ENCODE measurements at regions not wholly inside any gene's neighbourhood (a gene's known extent, or its start where the extent isn't known, plus 50 kb on each side); places are given as distances from the start of the nearest gene placed in this dataset.
"Not testable (repeated sequence)": the region's sequence is repeated elsewhere in the genome, so short reads cannot be mapped to it uniquely, and the experiment has no call there.

- H3K36me3 Mint-ChIP-seq = peaks cover 0 to 37% (median 4%) of the 10 kb centered on the region in 3 donors
- H3K27ac Mint-ChIP-seq, DNase-seq, POLR2A ChIA-PET, H3K27me3 Mint-ChIP-seq, H3K4me1 Mint-ChIP-seq, H3K4me3 Mint-ChIP-seq, ATAC-seq: not testable (repeated sequence)
- peaks cover 0 to 83% (median 37%) of the 10 kb centered on the region in 9 donors for H3K9me3 Mint-ChIP-seq
These were observed 142.2 kb upstream of the ZNF722 start for GRCh38 chr7:63856466-63856865.

- POLR2A ChIA-PET = no interaction called here
- Mint-ChIP-seq H3K27ac (no peak overlapping the region), H3K4me1 (no peaks in the 10 kb centered on the region), H3K27me3 (no peaks in the 10 kb centered on the region), H3K36me3 (peaks cover 0 to 38% (median under 1%) of the 10 kb centered on the region in 3 donors), H3K9me3 (peaks cover 25 to 88% (median 53%) of the 10 kb centered on the region in 9 donors), H3K4me3 (no peak overlapping the region)
- ATAC-seq = no peak
- no peak for DNase-seq
These were observed 131.5 kb upstream of the ZNF722 start for GRCh38 chr7:63867127-63867526.

GRCh38 chr7:63874242-63874641 lies 124.4 kb upstream of the ZNF722 start:
- Mint-ChIP-seq H3K36me3 (peaks cover 0 to 57% (median 22%) of the 10 kb centered on the region in 3 donors), H3K9me3 (peaks cover 0 to 85% (median 38%) of the 10 kb centered on the region in 9 donors)
- DNase-seq, H3K27ac Mint-ChIP-seq, H3K4me3 Mint-ChIP-seq, H3K4me1 Mint-ChIP-seq, H3K27me3 Mint-ChIP-seq, POLR2A ChIA-PET, ATAC-seq: not testable (repeated sequence)

GRCh38 chr7:63876707-63877322 lies 121.8 kb upstream of the ZNF722 start:
- Mint-ChIP-seq H3K9me3 (peaks cover 21 to 88% (median 54%) of the 10 kb centered on the region in 9 donors), H3K27me3 (peaks cover 0 to 1% (median 0%) of the 10 kb centered on the region in 5 donors), H3K4me1 (no peaks in the 10 kb centered on the region), H3K27ac (no peak overlapping the region), H3K36me3 (peaks cover 2 to 70% (median 30%) of the 10 kb centered on the region in 3 donors), H3K4me3 (no peak overlapping the region)
- POLR2A ChIA-PET = no interaction called here
- ATAC-seq = no peak
- DNase-seq = no peak

- DNase-seq (no peak), ATAC-seq (no peak)
- POLR2A ChIA-PET = no interaction called here
- H3K27ac Mint-ChIP-seq = no peak overlapping the region
- peaks cover 0 to 51% (median 9%) of the 10 kb centered on the region in 3 donors for H3K36me3 Mint-ChIP-seq
- peaks cover 0 to 90% (median 46%) of the 10 kb centered on the region in 9 donors for H3K9me3 Mint-ChIP-seq
- no peaks in the 10 kb centered on the region for H3K4me1 Mint-ChIP-seq
- no peak overlapping the region for H3K4me3 Mint-ChIP-seq
- H3K27me3 Mint-ChIP-seq = peaks cover 0 to 22% (median 2%) of the 10 kb centered on the region in 5 donors
These were observed 111.6 kb upstream of the ZNF722 start for GRCh38 chr7:63887031-63887430.

GRCh38 chr7:63899691-63900393 lies 98.8 kb upstream of the ZNF722 start:
- Mint-ChIP-seq H3K4me1 (peaks cover 4 to 17% (median 16%) of the 10 kb centered on the region in 4 donors), H3K27ac (peak overlapping the region; percentile 88 to 100 (median 98)), H3K9me3 (peaks cover 0 to 38% (median 11%) of the 10 kb centered on the region in 9 donors), H3K36me3 (peaks cover 3 to 13% (median 7%) of the 10 kb centered on the region in 3 donors), H3K27me3 (no peaks in the 10 kb centered on the region), H3K4me3 (peak overlapping the region; percentile 89 to 99 (median 96))
- ATAC-seq (peak; percentile 78 to 81), DNase-seq (peak in 9 of 10 donors; percentile 63 to 94 (median 85))
- POLR2A ChIA-PET = interaction anchor here (1.0 to 2.5 kb wide), 5 partner anchors 23 to 414 kb away, joined by 3 to 29 read pairs (median 6); partner anchors contain the start of gene ZNF736

GRCh38 chr7:63900394-63901203 lies 98.0 kb upstream of the ZNF722 start:
- POLR2A ChIA-PET = interaction anchor here (1.0 to 2.5 kb wide), 7 partner anchors 22 to 894 kb away, joined by 3 to 29 read pairs (median 6); partner anchors contain the start of genes ZNF138, ZNF680 and ZNF736
- ATAC-seq = peak; percentile 91 to 94
- peaks cover 0 to 38% (median 11%) of the 10 kb centered on the region in 9 donors for H3K9me3 Mint-ChIP-seq

GRCh38 chr7:63901204-63901506 lies 97.5 kb upstream of the ZNF722 start:
- peak in 4 of 10 donors; percentile 7 to 21 (median 14) for DNase-seq
- Mint-ChIP-seq H3K4me3 (peak overlapping the region; percentile 89 to 99 (median 96)), H3K4me1 (peaks cover 5 to 17% (median 16%) of the 10 kb centered on the region in 4 donors), H3K36me3 (peaks cover 14 to 19% (median 18%) of the 10 kb centered on the region in 3 donors), H3K27ac (peak overlapping the region in 5 of 10 donors; percentile 14 to 99 (median 97)), H3K9me3 (peaks cover 0 to 36% (median 11%) of the 10 kb centered on the region in 9 donors)
- POLR2A ChIA-PET = interaction anchor here (1.0 to 2.5 kb wide), 6 partner anchors 22 to 893 kb away, joined by 3 to 29 read pairs (median 7); partner anchors contain the start of genes ZNF138, ZNF680 and ZNF736
- H3K27me3 Mint-ChIP-seq, ATAC-seq: not testable (repeated sequence)

More at GRCh38 chr7:63900394-63901203, 98.0 kb upstream of the ZNF722 start:
- H3K27me3 Mint-ChIP-seq = no peaks in the 10 kb centered on the region
- peak; percentile 73 to 97 (median 92) for DNase-seq
- H3K4me3 Mint-ChIP-seq = peak overlapping the region; percentile 89 to 99 (median 96)
- H3K27ac Mint-ChIP-seq = peak overlapping the region; percentile 88 to 100 (median 98)
- H3K36me3 Mint-ChIP-seq = peaks cover 11 to 16% (median 15%) of the 10 kb centered on the region in 3 donors
- H3K4me1 Mint-ChIP-seq = peaks cover 4 to 17% (median 16%) of the 10 kb centered on the region in 4 donors

GRCh38 chr7:63918986-63919385 lies 79.7 kb upstream of the ZNF722 start:
- peaks cover 9 to 15% (median 15%) of the 10 kb centered on the region in 3 donors for H3K36me3 Mint-ChIP-seq
- H3K9me3 Mint-ChIP-seq = peaks cover 0 to 23% (median 10%) of the 10 kb centered on the region in 9 donors
- H3K27ac Mint-ChIP-seq = no peak overlapping the region
- H3K27me3 Mint-ChIP-seq = no peaks in the 10 kb centered on the region
- ATAC-seq = no peak
- no peak overlapping the region for H3K4me3 Mint-ChIP-seq
- POLR2A ChIA-PET = no interaction called here
- peaks cover 0 to 3% (median under 1%) of the 10 kb centered on the region in 4 donors for H3K4me1 Mint-ChIP-seq
- DNase-seq = no peak

GRCh38 chr7:63925262-63925625 lies 73.4 kb upstream of the ZNF722 start:
- Mint-ChIP-seq H3K27ac (peak overlapping the region; percentile 95 to 99 (median 98)), H3K4me1 (peaks cover 7 to 19% (median 15%) of the 10 kb centered on the region in 4 donors), H3K4me3 (peak overlapping the region; percentile 93 to 100 (median 98)), H3K36me3 (peaks cover 0 to 6% (median under 1%) of the 10 kb centered on the region in 3 donors), H3K9me3 (peaks cover 0 to 25% (median 5%) of the 10 kb centered on the region in 9 donors), H3K27me3 (peaks cover 0 to 3% (median 0%) of the 10 kb centered on the region in 5 donors)
- POLR2A ChIA-PET = interaction anchor here (0.6 to 2.7 kb wide), 10 partner anchors 10 to 1328 kb away, joined by 3 to 29 read pairs (median 5); partner anchors contain the start of genes ERV3-1, ZNF107, ZNF727 and ZNF736
- DNase-seq = peak in 1 of 10 donors; percentile 7
- ATAC-seq = no peak

- Mint-ChIP-seq H3K9me3 (peaks cover 0 to 28% (median 4%) of the 10 kb centered on the region in 9 donors), H3K4me1 (peaks cover 7 to 19% (median 15%) of the 10 kb centered on the region in 4 donors), H3K36me3 (peaks cover 0 to 6% (median 4%) of the 10 kb centered on the region in 3 donors), H3K27me3 (peaks cover 0 to 3% (median 0%) of the 10 kb centered on the region in 5 donors), H3K4me3 (peak overlapping the region; percentile 93 to 100 (median 98)), H3K27ac (peak overlapping the region; percentile 95 to 99 (median 98))
- peak; percentile 92 to 93 for ATAC-seq
- POLR2A ChIA-PET = interaction anchor here (0.6 to 2.7 kb wide), 13 partner anchors 11 to 1327 kb away, joined by 3 to 29 read pairs (median 4); partner anchors contain the start of genes ERV3-1, ZNF107, ZNF680 and ZNF727
- DNase-seq = peak; percentile 75 to 97 (median 94)
These were observed 72.8 kb upstream of the ZNF722 start for GRCh38 chr7:63925626-63926460.

Data from naive thymus-derived CD8-positive, alpha-beta T cell (primary cell).